Peyer's patch (tissue), 4 donors: ENCODE measurements at regions not wholly inside any gene's neighbourhood (a gene's known extent, or its start where the extent isn't known, plus 50 kb on each side); places are given as distances from the start of the nearest gene placed in this dataset.
"Not testable (repeated sequence)": the region's sequence is repeated elsewhere in the genome, so short reads cannot be mapped to it uniquely, and the experiment has no call there.

Experiments
- DNase-seq, 3 donors: peaks; one replicate each; pipeline ENCODE4 v3.0.0-alpha.2; 2017 to 2019
- H3K27ac ChIP-seq, 4 donors: fragments of 200-600 bp; sonication (generic); one replicate each; pipeline ENCODE4 v1.5.1; 2016 to 2019
- H3K27me3 ChIP-seq, 2 donors: fragments of 200-600 bp; sonication (generic); one replicate each; pipeline ENCODE4 v1.5.1; 2019
- H3K36me3 ChIP-seq, 3 donors: fragments of 200-600 bp; sonication (generic); one replicate each; pipeline ENCODE4 v1.5.1; 2016 to 2019
- H3K4me1 ChIP-seq, 4 donors: fragments of 200-600 bp; sonication (generic); one replicate each; pipeline ENCODE4 v1.5.1; 2016 to 2019
- H3K4me3 ChIP-seq, 4 donors: fragments of 200-600 bp; sonication (generic); 1 replicate in 3 of 4; 2 replicates in 1 of 4; pipeline ENCODE4 v1.5.1; 2016 to 2019; ENCODE audit warnings: mild to moderate bottlenecking in 1 of 4
- H3K9me3 ChIP-seq, 4 donors: fragments of 200-600 bp; sonication (generic); one replicate each; pipeline ENCODE4 v1.5.1; 2016 to 2019; ENCODE audit warnings: mild to moderate bottlenecking in 1 of 4
- CTCF ChIP-seq, 6 experiments: fragments of 450-650 bp in 4 of 6; fragments of 200-600 bp in 2 of 6; sonication (generic) in 1 of 6; IDR thresholded peaks; one replicate each; pipeline ENCODE4 v1.5.1; 2017 to 2019; ENCODE audit warnings: antibody characterized with exemption in 6 of 6, mild to moderate bottlenecking in 3 of 6, moderate library complexity in 1 of 6
- POLR2A ChIP-seq, 2 donors: fragments of 450-650 bp; IDR thresholded peaks; one replicate each; pipeline ENCODE4 v1.5.1; 2017; ENCODE audit warnings: antibody characterized with exemption in 2 of 2, mild to moderate bottlenecking in 2 of 2, moderate library complexity in 2 of 2

GRCh38 chr2:217353591-217353990, 493.7 kb upstream of the TNP1 start:
- Histone ChIP-seq H3K27ac (no peak overlapping the region), H3K36me3 (no peaks in the 10 kb centered on the region), H3K9me3 (no peaks in the 10 kb centered on the region), H3K27me3 (no peaks in the 10 kb centered on the region), H3K4me3 (no peak overlapping the region), H3K4me1 (no peaks in the 10 kb centered on the region)
- TF ChIP-seq POLR2A (IDR thresholded peaks at IDR 0.05) = no peak
- no peak for TF ChIP-seq CTCF (IDR thresholded peaks at IDR 0.05)
- DNase-seq = no peak

GRCh38 chr2:217351378-217351777, 491.5 kb upstream of the TNP1 start:
- TF ChIP-seq POLR2A (IDR thresholded peaks at IDR 0.05) (no peak), CTCF (IDR thresholded peaks at IDR 0.05) (no peak)

DNA sequence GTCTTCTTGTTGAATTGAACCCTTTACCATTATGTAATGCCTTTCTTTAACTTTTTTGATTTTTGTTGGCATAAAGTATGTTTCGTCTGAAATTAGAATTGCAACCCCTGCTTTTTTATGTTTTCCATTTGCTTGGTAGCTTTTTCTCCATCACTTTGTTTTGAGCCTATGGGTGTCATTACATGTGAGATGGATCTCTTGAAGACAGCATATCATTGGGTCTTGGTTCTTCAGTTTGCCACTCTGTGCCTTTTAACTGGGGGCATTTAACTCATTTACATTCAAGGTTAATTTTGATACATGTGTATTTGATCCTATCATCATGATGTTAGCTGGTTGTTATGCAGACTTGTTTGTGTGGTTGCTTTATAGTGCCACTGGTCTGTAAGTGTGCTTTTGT, 489.4 kb upstream of the TNP1 start:
- Histone ChIP-seq H3K4me1 (no peaks in the 10 kb centered on the region), H3K27me3 (no peaks in the 10 kb centered on the region), H3K9me3 (no peaks in the 10 kb centered on the region), H3K4me3 (no peak overlapping the region), H3K36me3 (no peaks in the 10 kb centered on the region), H3K27ac (no peak overlapping the region)
- TF ChIP-seq CTCF (IDR thresholded peaks at IDR 0.05) (no peak), POLR2A (IDR thresholded peaks at IDR 0.05) (no peak)
- DNase-seq = no peak

More at GRCh38 chr2:217351378-217351777, 491.5 kb upstream of the TNP1 start:
- no peaks in the 10 kb centered on the region for H3K4me1 ChIP-seq
- no peaks in the 10 kb centered on the region for H3K27me3 ChIP-seq
- H3K4me3 ChIP-seq = no peak overlapping the region
- no peaks in the 10 kb centered on the region for H3K36me3 ChIP-seq
- no peak overlapping the region for H3K27ac ChIP-seq
- no peak for DNase-seq
- H3K9me3 ChIP-seq = no peaks in the 10 kb centered on the region

- not testable (repeated sequence) for DNase-seq, H3K36me3 ChIP-seq, H3K4me1 ChIP-seq, H3K27ac ChIP-seq, H3K9me3 ChIP-seq, H3K27me3 ChIP-seq, H3K4me3 ChIP-seq
Observed at GRCh38 chr2:217347630-217348029, 487.8 kb upstream of the TNP1 start.

- DNase-seq, H3K36me3 ChIP-seq, H3K27me3 ChIP-seq, H3K9me3 ChIP-seq, H3K4me3 ChIP-seq, H3K27ac ChIP-seq, H3K4me1 ChIP-seq: not testable (repeated sequence)
Observed at GRCh38 chr2:217346043-217346442, 486.2 kb upstream of the TNP1 start.

DNA sequence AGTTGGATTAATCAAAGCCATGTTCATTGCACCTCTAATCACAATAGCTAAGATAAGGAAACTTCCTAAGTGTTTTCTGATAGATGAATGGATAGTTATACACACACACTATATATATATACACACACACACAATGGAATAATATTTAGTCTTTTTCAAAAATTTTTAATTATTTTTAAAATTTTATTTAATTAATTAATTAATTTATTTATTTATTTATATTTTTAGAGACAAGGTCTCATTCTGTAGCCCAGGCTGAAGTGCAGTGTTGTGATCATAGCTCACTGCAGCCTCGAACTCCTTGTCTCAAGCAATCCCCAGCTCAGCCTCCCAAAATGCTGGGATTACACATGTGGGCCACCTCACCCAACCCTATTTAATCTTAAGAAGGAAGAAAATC, 481.0 kb upstream of the TNP1 start:
- no peak for DNase-seq
- Histone ChIP-seq H3K4me3 (no peak overlapping the region), H3K36me3 (no peaks in the 10 kb centered on the region), H3K27ac (no peak overlapping the region), H3K9me3 (no peaks in the 10 kb centered on the region), H3K27me3 (no peaks in the 10 kb centered on the region), H3K4me1 (no peaks in the 10 kb centered on the region)
- TF ChIP-seq CTCF (IDR thresholded peaks at IDR 0.05) = no peak

- DNase-seq = no peak
- Histone ChIP-seq H3K4me3 (no peak overlapping the region), H3K4me1 (no peaks in the 10 kb centered on the region), H3K27ac (no peak overlapping the region), H3K36me3 (no peaks in the 10 kb centered on the region), H3K9me3 (no peaks in the 10 kb centered on the region), H3K27me3 (no peaks in the 10 kb centered on the region)
- TF ChIP-seq CTCF (IDR thresholded peaks at IDR 0.05) (no peak), POLR2A (IDR thresholded peaks at IDR 0.05) (no peak)
Observed at GRCh38 chr2:217340176-217340575, 480.3 kb upstream of the TNP1 start.
